Prostate gland (tissue), 2 donors: ENCODE measurements at regions not wholly inside any gene's neighbourhood (a gene's known extent, or its start where the extent isn't known, plus 50 kb on each side); places are given as distances from the start of the nearest gene placed in this dataset.
"Not testable (repeated sequence)": the region's sequence is repeated elsewhere in the genome, so short reads cannot be mapped to it uniquely, and the experiment has no call there.

ENCODE experiments used
- DNase-seq: peaks from one replicate; pipeline ENCODE4 v3.0.0-alpha.2; 2019; ENCODE audit warnings: low spot score
- H3K27ac ChIP-seq, 2 donors: fragments of 200-600 bp; sonication (generic); 2 replicates each; pipeline ENCODE4 v1.5.1; 2017 to 2019
- H3K27me3 ChIP-seq: fragments of 200-600 bp; sonication (generic); replicated peaks from 2 replicates; pipeline ENCODE4 v1.5.1; 2019; ENCODE audit not compliant: insufficient read depth
- H3K36me3 ChIP-seq, 2 donors: fragments of 200-600 bp; sonication (generic); 1 replicate in 1 of 2; 2 replicates in 1 of 2; pipeline versions ENCODE4 v1.5.1 to v1.8.1; 2017 to 2019
- H3K4me1 ChIP-seq: fragments of 200-600 bp; sonication (generic); replicated peaks from 2 replicates; pipeline ENCODE4 v1.5.1; 2019
- H3K4me3 ChIP-seq, 2 donors: fragments of 200-600 bp; sonication (generic); 2 replicates each; pipeline ENCODE4 v1.5.1; 2017 to 2019
- H3K9me3 ChIP-seq: fragments of 200-600 bp; sonication (generic); 2 replicates; pipeline ENCODE4 v1.5.1; 2017
- POLR2A ChIP-seq: fragments of 450-650 bp; IDR thresholded peaks from one replicate; pipeline ENCODE4 v1.6.1; 2016; ENCODE audit warnings: antibody characterized with exemption, mild to moderate bottlenecking
- POLR2AphosphoS5 ChIP-seq: sonication (generic); formaldehyde crosslinking; IDR thresholded peaks from one replicate; pipeline ENCODE4 v1.6.1; 2017; ENCODE audit warnings: antibody characterized with exemption
- WGBS: methylation state at CpG from one replicate; pipeline ENCODE4 v1.1.5; 2018; 5-methylcytosine and 5-hydroxymethylcytosine counted together
- intact Hi-C: fragments of 100-400 bp; cut with DNase I; formaldehyde crosslinking; loops from one replicate; pipeline ENCODE4 v1.14.2; 2022
- TF ChIP-seq, protein P1 (sequence below), 4 experiments: fragments of 200-600 bp in 2 of 4; fragments of 450-650 bp in 2 of 4; sonication (generic) in 2 of 4; IDR thresholded peaks; 1 replicate in 3 of 4; 2 replicates in 1 of 4; pipeline ENCODE4 v1.5.1; 2016 to 2019; ENCODE audit warnings: antibody characterized with exemption in 4 of 4, mild to moderate bottlenecking in 2 of 4, moderate library complexity in 2 of 4

DNA sequence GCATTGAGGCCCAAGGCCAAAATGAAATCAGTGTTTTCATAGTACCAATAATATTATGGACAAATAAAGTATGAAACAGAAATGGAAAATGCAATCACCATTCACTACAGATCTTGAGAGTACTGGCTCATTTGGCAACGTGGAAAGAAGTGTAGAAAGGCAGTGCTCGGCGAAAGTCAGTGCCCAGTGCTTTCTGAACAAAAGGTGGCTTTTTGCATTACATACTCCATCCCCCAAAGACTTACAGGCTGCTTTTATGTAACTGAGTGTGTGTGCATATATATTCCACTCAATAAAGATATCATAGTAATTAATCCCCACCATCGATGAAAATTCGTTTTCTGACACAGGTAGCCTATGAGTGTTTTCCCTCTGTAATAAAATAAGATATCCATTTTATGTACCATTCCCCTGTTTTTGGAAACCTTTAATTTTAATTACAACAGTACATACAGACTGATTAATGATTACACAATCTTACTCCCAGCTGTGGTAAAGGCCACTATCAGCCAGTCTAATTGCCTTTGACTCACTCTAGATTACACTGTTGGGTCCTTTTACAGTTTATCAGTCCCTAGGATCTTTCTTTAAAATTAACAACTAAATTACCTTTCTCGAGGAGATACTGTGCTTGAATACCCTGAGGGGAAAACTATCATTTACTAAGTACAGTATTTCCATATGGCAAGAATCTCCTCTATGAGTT, 65.9 kb downstream of the MAD2L1 start:
- TF ChIP-seq, protein P1, sequence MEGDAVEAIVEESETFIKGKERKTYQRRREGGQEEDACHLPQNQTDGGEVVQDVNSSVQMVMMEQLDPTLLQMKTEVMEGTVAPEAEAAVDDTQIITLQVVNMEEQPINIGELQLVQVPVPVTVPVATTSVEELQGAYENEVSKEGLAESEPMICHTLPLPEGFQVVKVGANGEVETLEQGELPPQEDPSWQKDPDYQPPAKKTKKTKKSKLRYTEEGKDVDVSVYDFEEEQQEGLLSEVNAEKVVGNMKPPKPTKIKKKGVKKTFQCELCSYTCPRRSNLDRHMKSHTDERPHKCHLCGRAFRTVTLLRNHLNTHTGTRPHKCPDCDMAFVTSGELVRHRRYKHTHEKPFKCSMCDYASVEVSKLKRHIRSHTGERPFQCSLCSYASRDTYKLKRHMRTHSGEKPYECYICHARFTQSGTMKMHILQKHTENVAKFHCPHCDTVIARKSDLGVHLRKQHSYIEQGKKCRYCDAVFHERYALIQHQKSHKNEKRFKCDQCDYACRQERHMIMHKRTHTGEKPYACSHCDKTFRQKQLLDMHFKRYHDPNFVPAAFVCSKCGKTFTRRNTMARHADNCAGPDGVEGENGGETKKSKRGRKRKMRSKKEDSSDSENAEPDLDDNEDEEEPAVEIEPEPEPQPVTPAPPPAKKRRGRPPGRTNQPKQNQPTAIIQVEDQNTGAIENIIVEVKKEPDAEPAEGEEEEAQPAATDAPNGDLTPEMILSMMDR (IDR thresholded peaks at IDR 0.05): no peak
- no peak for TF ChIP-seq POLR2AphosphoS5
- no peak for TF ChIP-seq POLR2A
- no peaks in the 10 kb centered on the region for H3K27me3 ChIP-seq
- intact Hi-C loops: no loop called here
- no peaks in the 10 kb centered on the region for H3K36me3 ChIP-seq
- no peak overlapping the region for H3K27ac ChIP-seq
- H3K4me3 ChIP-seq: no peak overlapping the region
- H3K9me3 ChIP-seq: no peaks in the 10 kb centered on the region
- H3K4me1 ChIP-seq: no peaks in the 10 kb centered on the region
- no peak for DNase-seq
- WGBS: 73% methylated on average over 6 of the region's 6 CpGs

DNA sequence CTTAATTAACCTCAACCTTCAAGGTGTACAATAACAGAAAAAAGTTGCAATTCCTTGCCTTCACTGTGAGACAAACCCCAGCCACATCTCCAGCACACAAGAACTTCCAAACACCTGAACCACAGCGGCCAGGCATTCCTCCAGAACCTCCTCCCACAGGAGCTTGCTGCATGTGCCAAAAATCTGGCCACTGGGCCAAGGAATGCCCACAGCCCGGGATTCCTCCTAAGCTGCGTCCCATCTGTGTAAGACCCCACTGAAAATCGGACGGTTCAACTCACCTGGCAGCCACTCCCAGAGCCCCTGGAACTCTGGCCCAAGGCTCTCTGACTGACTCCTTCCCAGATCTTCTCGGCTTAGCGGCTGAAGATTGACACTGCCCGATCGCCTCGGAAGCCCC, 70.6 kb downstream of the MAD2L1 start:
- H3K36me3 ChIP-seq, H3K4me1 ChIP-seq, H3K27me3 ChIP-seq, H3K9me3 ChIP-seq, H3K27ac ChIP-seq, DNase-seq, H3K4me3 ChIP-seq, intact Hi-C loops: not testable (repeated sequence)
- 94% methylated on average over 10 of the region's 10 CpGs for WGBS

DNA sequence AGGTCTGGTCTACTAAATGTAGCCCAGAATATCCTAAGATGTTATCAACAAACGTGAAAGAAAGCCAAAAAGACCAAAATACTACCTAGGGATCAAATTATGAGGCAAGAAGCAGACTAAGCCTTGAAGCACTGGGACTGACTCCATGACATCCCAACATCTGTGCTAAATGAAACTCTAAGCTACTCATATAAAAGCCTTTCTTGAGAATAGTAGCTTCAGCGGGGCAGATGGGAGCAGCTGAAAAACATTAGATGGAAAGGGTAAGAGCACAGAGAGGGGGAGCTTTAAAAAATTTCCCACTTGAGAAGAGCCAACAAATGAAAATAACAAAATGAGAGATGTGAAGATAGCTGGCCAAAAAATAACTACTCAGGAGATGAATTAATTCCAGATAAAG, 81.7 kb downstream of the MAD2L1 start:
- no peak for DNase-seq
- 26% methylated on average over 2 of the region's 2 CpGs for WGBS
- H3K36me3 ChIP-seq: no peaks in the 10 kb centered on the region
- H3K4me3 ChIP-seq: no peak overlapping the region
- intact Hi-C loops: loop anchor here (10.0 kb wide), 2 partner anchors 60 to 250 kb away; no protein-coding TSS in a partner anchor
- no peaks in the 10 kb centered on the region for H3K9me3 ChIP-seq
- H3K27me3 ChIP-seq: no peaks in the 10 kb centered on the region
- H3K4me1 ChIP-seq: no peaks in the 10 kb centered on the region
- TF ChIP-seq POLR2AphosphoS5 (no peak), POLR2A (no peak)
- TF ChIP-seq, protein P1 (IDR thresholded peaks at IDR 0.05): no peak
- no peak overlapping the region for H3K27ac ChIP-seq

DNA sequence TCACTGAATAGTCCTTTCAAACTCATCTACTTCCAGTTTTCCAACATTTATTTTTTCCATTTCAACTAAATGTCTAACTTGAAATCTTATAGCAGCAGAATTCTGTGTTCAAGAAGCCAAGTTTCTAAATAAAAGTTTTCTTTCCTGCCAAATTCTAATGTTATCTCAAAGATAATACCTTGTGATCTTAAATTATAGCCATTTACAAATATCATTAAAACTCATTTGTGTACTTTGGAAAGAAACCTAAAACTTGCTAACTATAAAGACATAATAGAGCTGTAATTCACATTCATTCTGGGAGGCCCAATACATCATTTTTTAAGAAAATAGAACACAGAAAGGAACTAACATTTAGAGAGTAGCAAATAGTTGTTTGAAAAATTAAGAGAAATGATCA, 83.9 kb downstream of the MAD2L1 start:
- Histone ChIP-seq H3K4me1 (no peaks in the 10 kb centered on the region), H3K27me3 (no peaks in the 10 kb centered on the region), H3K4me3 (no peak overlapping the region), H3K36me3 (no peaks in the 10 kb centered on the region), H3K27ac (no peak overlapping the region), H3K9me3 (no peaks in the 10 kb centered on the region)
- TF ChIP-seq POLR2AphosphoS5 (no peak), POLR2A (no peak)
- TF ChIP-seq, protein P1 (IDR thresholded peaks at IDR 0.05): no peak
- no peak for DNase-seq
- intact Hi-C loops: loop anchor here (10.0 kb wide), 2 partner anchors 62 to 248 kb away; no protein-coding TSS in a partner anchor

DNA sequence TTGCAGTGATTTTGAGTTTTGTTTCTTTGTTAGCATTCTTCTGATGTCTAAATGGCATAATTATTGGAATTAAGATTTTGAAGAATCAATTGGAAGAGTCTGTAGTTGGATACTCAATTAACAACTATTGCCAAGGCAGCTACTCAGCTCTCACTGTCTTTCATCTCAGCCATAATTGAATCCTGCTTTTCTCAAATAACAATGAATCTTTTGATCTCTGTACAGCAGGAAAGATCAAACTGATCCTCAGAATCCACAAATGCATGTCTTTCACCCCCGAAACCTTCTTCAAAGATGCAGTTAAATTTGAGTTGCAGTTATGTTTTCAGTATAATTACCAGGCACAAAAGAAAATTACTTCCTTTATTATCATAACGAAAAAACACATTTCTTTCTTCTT, 86.2 kb downstream of the MAD2L1 start:
- no peaks in the 10 kb centered on the region for H3K9me3 ChIP-seq

More for the DNA sequence above, 86.2 kb downstream of the MAD2L1 start:
- Histone ChIP-seq H3K4me1 (no peaks in the 10 kb centered on the region), H3K27ac (no peak overlapping the region), H3K27me3 (no peaks in the 10 kb centered on the region), H3K4me3 (no peak overlapping the region), H3K36me3 (no peaks in the 10 kb centered on the region)
- 43% methylated on average over 2 of the region's 2 CpGs for WGBS
- intact Hi-C loops: loop anchor here (10.0 kb wide), 2 partner anchors 64 to 246 kb away; no protein-coding TSS in a partner anchor
- DNase-seq: no peak
- TF ChIP-seq, protein P1 (IDR thresholded peaks at IDR 0.05): no peak
- TF ChIP-seq POLR2AphosphoS5 (no peak), POLR2A (no peak)
